ENCODE measurements at regions not wholly inside any gene's neighbourhood (a gene's known extent, or its start where the extent isn't known, plus 50 kb on each side); places are given as distances from the start of the nearest gene placed in this dataset.
"Not testable (repeated sequence)": the region's sequence is repeated elsewhere in the genome, so short reads cannot be mapped to it uniquely, and the experiment has no call there.

- no peak for DNase-seq (ENCODE audit: low spot score)
Observed at GRCh38 chr2:39929531-39929930, 150.5 kb upstream of the THUMPD2 start.

- DNase-seq (ENCODE audit: low spot score) = no peak
Observed at GRCh38 chr2:39925312-39925711, 146.3 kb upstream of the THUMPD2 start.

GRCh38 chr2:39923455-39923854, 144.4 kb upstream of the THUMPD2 start:
- no peak for DNase-seq (ENCODE audit: low spot score)

GRCh38 chr2:39922679-39923405, 143.8 kb upstream of the THUMPD2 start:
- no peak for DNase-seq (ENCODE audit: low spot score)

GRCh38 chr2:39920307-39920801, 141.3 kb upstream of the THUMPD2 start:
- DNase-seq (ENCODE audit: low spot score) = no peak

GRCh38 chr2:39919511-39920306, 140.7 kb upstream of the THUMPD2 start:
- DNase-seq (ENCODE audit: low spot score) = no peak

- DNase-seq (ENCODE audit: low spot score) = no peak
Observed at GRCh38 chr2:39918886-39919285, 139.8 kb upstream of the THUMPD2 start.

GRCh38 chr2:39917371-39917770, 138.3 kb upstream of the THUMPD2 start:
- not testable (repeated sequence) for DNase-seq (ENCODE audit: low spot score)

- DNase-seq (ENCODE audit: low spot score) = no peak
Observed at GRCh38 chr2:39914949-39915348, 135.9 kb upstream of the THUMPD2 start.

GRCh38 chr2:39913648-39914461, 134.8 kb upstream of the THUMPD2 start:
- peak; percentile 47 for DNase-seq (ENCODE audit: low spot score)

- DNase-seq (ENCODE audit: low spot score) = no peak
Observed at GRCh38 chr2:39902103-39902502, 123.0 kb upstream of the THUMPD2 start.

GRCh38 chr2:39898934-39899333, 119.9 kb upstream of the THUMPD2 start:
- DNase-seq (ENCODE audit: low spot score) = no peak

- DNase-seq (ENCODE audit: low spot score) = no peak
Observed at GRCh38 chr2:39897273-39897672, 118.2 kb upstream of the THUMPD2 start.

GRCh38 chr2:39894082-39894481, 115.0 kb upstream of the THUMPD2 start:
- no peak for DNase-seq (ENCODE audit: low spot score)

- DNase-seq (ENCODE audit: low spot score) = no peak
Observed at GRCh38 chr2:39893616-39894015, 114.6 kb upstream of the THUMPD2 start.

- DNase-seq (ENCODE audit: low spot score) = no peak
Observed at GRCh38 chr2:39881948-39882347, 102.9 kb upstream of the THUMPD2 start.

- no peak for DNase-seq (ENCODE audit: low spot score)
Observed at GRCh38 chr2:39881494-39881893, 102.4 kb upstream of the THUMPD2 start.

- DNase-seq (ENCODE audit: low spot score) = not testable (repeated sequence)
Observed at GRCh38 chr2:39879001-39879400, 99.9 kb upstream of the THUMPD2 start.

GRCh38 chr2:39875914-39876267, 96.8 kb upstream of the THUMPD2 start:
- DNase-seq (ENCODE audit: low spot score) = no peak

GRCh38 chr2:39875182-39875913, 96.3 kb upstream of the THUMPD2 start:
- no peak for DNase-seq (ENCODE audit: low spot score)

GRCh38 chr2:39874236-39874635, 95.2 kb upstream of the THUMPD2 start:
- DNase-seq (ENCODE audit: low spot score) = no peak

- no peak for DNase-seq (ENCODE audit: low spot score)
Observed at GRCh38 chr2:39873586-39873985, 94.5 kb upstream of the THUMPD2 start.

Data from D341Med (cell line).